ENCODE measurements at regions not wholly inside any gene's neighbourhood (a gene's known extent, or its start where the extent isn't known, plus 50 kb on each side); places are given as distances from the start of the nearest gene placed in this dataset.

- TF ChIP-seq POLR2A (IDR thresholded peaks at IDR 0.05; ENCODE audit: low read depth, low read length) (no peak), TAF1 (IDR thresholded peaks at IDR 0.05; ENCODE audit: borderline replicate concordance, low read depth, low read length) (no peak)
These were observed 475.2 kb upstream of the USP24 start for GRCh38 chr1:55690366-55690765.
